ENCODE measurements at regions not wholly inside any gene's neighbourhood (a gene's known extent, or its start where the extent isn't known, plus 50 kb on each side); places are given as distances from the start of the nearest gene placed in this dataset.
A peak's percentile ranks its signal among the peaks of the same experiment; 100 is the strongest.

DNA sequence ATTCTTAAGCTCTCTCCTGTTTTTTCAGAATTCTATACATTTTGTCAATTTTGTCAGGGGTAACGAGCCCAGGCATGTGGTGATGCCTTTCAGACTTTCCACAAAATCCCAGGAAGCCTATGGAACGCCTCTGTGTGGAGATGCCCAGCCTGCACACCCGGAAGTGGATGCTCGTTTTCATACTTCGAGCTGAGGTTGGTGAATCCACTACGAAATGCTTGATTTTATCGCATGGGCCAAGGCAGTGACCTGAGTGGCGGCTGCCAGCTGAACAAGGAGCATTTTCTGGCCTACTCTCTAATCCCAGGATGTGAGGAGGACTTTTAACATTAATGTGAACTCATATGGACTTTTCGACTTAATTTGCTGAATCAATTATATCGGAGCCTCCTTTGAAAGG, 426.7 kb upstream of the B3GAT1 start:
- TF ChIP-seq, protein P1, sequence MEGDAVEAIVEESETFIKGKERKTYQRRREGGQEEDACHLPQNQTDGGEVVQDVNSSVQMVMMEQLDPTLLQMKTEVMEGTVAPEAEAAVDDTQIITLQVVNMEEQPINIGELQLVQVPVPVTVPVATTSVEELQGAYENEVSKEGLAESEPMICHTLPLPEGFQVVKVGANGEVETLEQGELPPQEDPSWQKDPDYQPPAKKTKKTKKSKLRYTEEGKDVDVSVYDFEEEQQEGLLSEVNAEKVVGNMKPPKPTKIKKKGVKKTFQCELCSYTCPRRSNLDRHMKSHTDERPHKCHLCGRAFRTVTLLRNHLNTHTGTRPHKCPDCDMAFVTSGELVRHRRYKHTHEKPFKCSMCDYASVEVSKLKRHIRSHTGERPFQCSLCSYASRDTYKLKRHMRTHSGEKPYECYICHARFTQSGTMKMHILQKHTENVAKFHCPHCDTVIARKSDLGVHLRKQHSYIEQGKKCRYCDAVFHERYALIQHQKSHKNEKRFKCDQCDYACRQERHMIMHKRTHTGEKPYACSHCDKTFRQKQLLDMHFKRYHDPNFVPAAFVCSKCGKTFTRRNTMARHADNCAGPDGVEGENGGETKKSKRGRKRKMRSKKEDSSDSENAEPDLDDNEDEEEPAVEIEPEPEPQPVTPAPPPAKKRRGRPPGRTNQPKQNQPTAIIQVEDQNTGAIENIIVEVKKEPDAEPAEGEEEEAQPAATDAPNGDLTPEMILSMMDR (IDR thresholded peaks at IDR 0.05), result no peak
- H3K27ac ChIP-seq, result no peak overlapping the region
- H3K4me1 ChIP-seq, result no peaks in the 10 kb centered on the region
- H3K36me3 ChIP-seq, result no peaks in the 10 kb centered on the region
- ATAC-seq, result no peak
- H3K4me3 ChIP-seq, result no peak overlapping the region
- intact Hi-C loops (cut with DNase I), result no loop called here
- H3K9me3 ChIP-seq, result no peaks in the 10 kb centered on the region
- peaks cover 13% of the 10 kb centered on the region for H3K27me3 ChIP-seq
- DNase-seq, result no peak

DNA sequence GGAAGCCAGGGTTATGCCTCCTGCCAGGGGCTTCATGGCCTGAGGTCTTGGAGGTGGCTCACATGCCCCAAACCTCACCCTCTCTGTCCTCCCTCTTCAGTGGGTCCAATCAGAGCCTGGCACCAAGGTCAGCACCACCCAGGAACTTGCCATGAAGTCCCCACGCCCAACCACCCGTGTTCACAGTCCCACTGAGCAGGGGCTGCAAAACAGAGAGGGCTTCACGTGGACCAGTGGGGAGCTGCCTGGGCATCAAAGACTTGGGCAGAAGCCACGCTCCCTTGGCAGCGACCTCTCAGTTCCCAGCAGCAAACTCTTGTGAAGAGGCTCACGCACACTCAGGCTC, 425.8 kb upstream of the B3GAT1 start:
- no peaks in the 10 kb centered on the region for H3K36me3 ChIP-seq
- TF ChIP-seq, protein P1 (IDR thresholded peaks at IDR 0.05), result no peak
- no peaks in the 10 kb centered on the region for H3K9me3 ChIP-seq
- peaks cover 13% of the 10 kb centered on the region for H3K27me3 ChIP-seq
- intact Hi-C loops (cut with DNase I), result no loop called here
- ATAC-seq (peak; percentile 24), DNase-seq (no peak)
- no peak overlapping the region for H3K27ac ChIP-seq
- H3K4me1 ChIP-seq, result no peaks in the 10 kb centered on the region
- no peak overlapping the region for H3K4me3 ChIP-seq

DNA sequence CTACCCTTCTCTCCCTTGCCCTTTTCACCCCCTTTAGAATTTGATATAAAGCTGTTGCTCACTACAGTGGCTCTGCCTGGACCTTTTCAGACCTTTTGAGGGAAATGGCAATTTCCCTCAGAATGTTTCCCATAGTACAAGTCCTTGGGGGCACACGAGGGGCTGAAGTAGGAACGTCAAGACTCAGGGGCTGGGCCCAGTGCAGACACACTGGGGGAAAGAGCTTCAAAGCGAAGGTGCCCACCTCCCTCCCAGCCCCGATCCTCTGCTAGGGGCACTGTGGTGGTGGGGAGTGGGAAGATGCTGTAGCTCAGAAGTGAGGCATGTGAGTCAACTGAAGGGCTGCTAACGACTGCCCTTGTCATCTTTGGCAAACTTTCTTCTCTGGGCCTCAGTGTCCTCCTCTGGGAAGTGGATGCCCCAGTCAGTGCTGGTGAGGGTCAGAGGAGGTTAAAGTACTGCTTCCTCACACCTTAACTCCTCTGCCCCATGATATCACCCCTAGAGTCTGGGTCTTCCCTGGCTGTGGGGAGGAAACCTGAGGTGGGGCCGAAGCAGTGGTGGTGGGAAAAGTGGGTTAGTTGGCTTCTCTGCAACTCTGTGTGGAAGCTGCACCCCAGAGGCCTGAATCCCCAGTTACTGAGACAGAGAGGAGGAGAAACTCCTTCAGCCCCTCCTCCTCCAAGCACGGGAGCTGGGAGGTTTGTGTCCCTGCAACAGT, 425.3 kb upstream of the B3GAT1 start:
- intact Hi-C loops (cut with DNase I), result no loop called here
- no peaks in the 10 kb centered on the region for H3K9me3 ChIP-seq
- H3K36me3 ChIP-seq, result no peaks in the 10 kb centered on the region
- peaks cover 11% of the 10 kb centered on the region for H3K27me3 ChIP-seq
- ATAC-seq, result no peak
- H3K27ac ChIP-seq, result no peak overlapping the region
- H3K4me1 ChIP-seq, result no peaks in the 10 kb centered on the region
- no peak overlapping the region for H3K4me3 ChIP-seq
- TF ChIP-seq, protein P1 (IDR thresholded peaks at IDR 0.05), result no peak
- DNase-seq, result no peak

DNA sequence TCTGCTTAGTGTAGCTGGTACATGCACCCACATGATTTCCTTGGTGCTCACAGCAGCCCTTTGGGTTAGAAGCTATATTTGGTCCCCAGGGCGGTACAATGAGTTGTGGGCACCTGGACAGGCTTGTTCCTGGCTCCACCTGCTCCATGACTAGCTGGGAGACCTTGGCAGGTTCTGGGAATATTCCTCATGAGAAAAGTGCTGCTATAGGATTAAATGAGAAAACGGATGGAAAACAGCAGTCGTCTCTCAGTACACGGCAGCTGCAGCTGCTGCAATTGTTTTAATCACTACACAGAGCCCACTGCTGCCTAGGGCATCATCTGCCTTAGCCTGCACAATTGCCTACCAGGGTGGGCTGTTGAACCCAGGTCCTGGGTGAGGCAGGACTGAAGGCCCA, 424.5 kb upstream of the B3GAT1 start:
- intact Hi-C loops (cut with DNase I), result no loop called here
- ATAC-seq, result no peak
- no peak overlapping the region for H3K4me3 ChIP-seq

DNA sequence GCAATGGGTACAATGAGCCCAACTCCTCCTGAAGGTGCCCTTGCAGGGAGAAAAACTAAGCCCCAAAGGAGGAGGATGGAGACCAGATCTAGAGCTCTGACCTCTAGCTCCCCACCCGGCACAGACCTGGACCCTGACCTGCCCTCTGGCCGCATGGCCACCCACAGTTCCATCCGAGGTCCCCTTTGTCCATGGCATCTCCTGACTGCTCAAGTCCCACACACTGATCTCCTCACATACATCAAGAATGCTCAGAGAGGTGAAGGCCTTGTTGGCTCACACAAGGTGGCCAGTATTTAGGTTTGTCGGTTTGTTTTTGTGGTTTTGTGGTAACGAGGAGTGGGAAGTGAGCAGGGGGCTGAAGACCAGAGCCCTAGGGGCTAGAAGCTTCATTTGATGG, 423.5 kb upstream of the B3GAT1 start:
- Histone ChIP-seq H3K27me3 (no peaks in the 10 kb centered on the region), H3K9me3 (no peaks in the 10 kb centered on the region), H3K27ac (no peak overlapping the region), H3K4me1 (no peaks in the 10 kb centered on the region), H3K36me3 (no peaks in the 10 kb centered on the region), H3K4me3 (no peak overlapping the region)
- ATAC-seq (no peak), DNase-seq (no peak)
- intact Hi-C loops (cut with DNase I), result no loop called here
- TF ChIP-seq, protein P1 (IDR thresholded peaks at IDR 0.05), result no peak

More for the DNA sequence above, 424.5 kb upstream of the B3GAT1 start:
- Histone ChIP-seq H3K9me3 (no peaks in the 10 kb centered on the region), H3K36me3 (no peaks in the 10 kb centered on the region), H3K27ac (no peak overlapping the region), H3K4me1 (no peaks in the 10 kb centered on the region), H3K27me3 (peaks cover 3% of the 10 kb centered on the region)
- no peak for DNase-seq
- TF ChIP-seq, protein P1 (IDR thresholded peaks at IDR 0.05), result no peak

DNA sequence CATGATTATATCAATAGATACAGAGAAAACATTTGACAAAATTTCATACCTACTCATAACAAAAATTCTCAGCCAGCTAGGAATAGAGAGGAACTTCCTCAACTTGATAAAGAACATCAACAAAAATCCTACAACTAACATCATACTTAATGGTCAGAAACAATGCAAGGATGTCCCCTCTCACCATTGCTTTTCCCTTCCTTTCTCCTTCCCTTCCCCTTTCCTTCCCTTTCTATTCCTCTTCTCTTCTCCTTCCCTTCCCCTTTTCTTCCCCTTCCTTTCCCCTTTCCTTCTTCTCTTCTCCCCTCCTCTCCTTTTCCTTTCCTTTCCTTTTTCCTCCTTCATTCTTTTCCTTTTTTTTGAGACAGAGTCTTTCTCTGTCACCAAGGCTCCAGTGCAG, 418.3 kb upstream of the B3GAT1 start:
- no peak for ATAC-seq
- Histone ChIP-seq H3K4me1 (no peaks in the 10 kb centered on the region), H3K4me3 (no peak overlapping the region), H3K27ac (no peak overlapping the region), H3K27me3 (no peaks in the 10 kb centered on the region), H3K9me3 (no peaks in the 10 kb centered on the region), H3K36me3 (no peaks in the 10 kb centered on the region)
- intact Hi-C loops (cut with DNase I), result no loop called here
- TF ChIP-seq, protein P1 (IDR thresholded peaks at IDR 0.05), result no peak
- DNase-seq, result no peak

Measured in upper lobe of right lung (tissue), 1 donor.